ENCODE measurements at regions not wholly inside any gene's neighbourhood (a gene's known extent, or its start where the extent isn't known, plus 50 kb on each side); places are given as distances from the start of the nearest gene placed in this dataset.
"Not testable (repeated sequence)": the region's sequence is repeated elsewhere in the genome, so short reads cannot be mapped to it uniquely, and the experiment has no call there.

DNA sequence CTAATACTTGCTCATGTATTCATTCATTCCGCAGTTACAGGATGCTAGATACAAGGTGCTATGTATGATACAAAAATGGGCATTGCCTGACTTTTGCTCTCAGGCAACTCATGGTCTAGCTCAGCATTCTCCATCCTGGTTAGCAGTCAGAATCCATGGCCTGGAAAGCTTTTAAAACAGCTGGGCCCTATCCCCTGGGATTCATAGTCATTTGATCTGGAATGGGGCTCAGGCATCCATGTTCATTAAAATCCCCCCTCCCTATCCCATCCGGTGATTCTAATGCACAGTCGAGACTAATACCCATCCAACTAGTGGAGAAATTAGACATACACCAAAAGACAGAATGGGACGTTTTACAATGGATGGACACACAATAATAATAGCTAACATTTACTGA lies 104.1 kb upstream of the TMEM132E start:
- DNase-seq (ENCODE audit: low read depth in 4 of 4, low spot score in 3 of 4): no peak

DNA sequence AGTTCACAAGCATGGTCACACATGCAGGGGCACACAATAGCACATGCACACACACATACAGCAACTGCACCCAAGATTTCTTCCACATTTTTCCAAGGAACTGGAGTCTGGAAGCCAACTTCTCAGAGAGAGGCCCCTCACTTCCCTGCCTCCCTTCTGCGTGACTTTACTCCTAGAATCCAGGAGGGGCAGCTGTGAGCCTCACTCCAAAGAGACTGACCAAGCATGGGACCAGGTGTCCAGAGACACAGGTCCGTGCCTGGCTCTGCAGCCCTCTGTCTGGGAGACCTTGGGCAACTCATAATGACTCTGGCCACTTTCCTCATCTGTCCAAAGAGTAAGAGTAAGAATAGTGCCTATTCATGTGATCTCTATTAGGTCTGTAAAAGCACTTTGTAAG lies 104.7 kb upstream of the TMEM132E start:
- DNase-seq (ENCODE audit: low read depth in 4 of 4, low spot score in 3 of 4): no peak

DNA sequence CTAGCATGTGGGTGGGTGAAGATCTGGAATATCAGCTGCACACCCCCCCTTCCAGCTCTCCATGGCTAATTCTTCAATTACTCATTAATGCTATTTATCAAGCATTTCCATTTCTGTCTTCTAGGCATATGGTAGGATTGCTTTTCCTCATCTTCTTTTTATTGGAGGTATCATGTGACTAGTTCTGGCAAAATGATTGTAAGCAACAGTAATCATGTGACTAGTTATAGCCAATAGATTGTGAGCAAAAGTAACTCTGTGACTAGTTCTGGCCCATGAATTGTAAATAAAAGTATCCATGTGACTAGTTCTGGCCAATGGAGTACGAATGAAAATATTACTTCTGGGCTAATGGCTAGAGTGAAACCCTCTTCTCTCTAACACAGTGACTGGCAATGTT lies 107.0 kb upstream of the TMEM132E start:
- no peak for DNase-seq (ENCODE audit: low read depth in 4 of 4, low spot score in 3 of 4)

DNA sequence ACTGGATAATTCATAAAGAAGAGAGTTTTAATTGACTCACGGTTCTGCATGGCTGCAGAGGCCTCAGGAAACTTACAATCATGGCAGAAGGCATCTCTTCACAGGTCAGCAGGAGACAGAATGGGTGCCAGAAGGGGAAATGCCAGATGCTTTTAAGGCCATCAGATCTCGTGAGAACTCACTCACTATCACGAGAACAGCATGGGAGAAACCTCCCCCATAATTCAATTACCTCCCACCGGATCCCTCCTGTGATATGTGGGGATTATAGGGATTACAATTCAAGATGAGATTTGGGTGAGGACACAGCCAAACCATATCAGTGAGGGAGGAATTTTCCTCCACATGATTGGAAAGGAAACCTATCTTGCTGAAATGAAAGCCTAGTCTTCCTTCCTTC lies 108.1 kb upstream of the TMEM132E start:
- not testable (repeated sequence) for DNase-seq (ENCODE audit: low read depth in 4 of 4, low spot score in 3 of 4)

GRCh38 chr17:34465789-34466188 lies 102.8 kb upstream of the CCL1 start:
- DNase-seq (ENCODE audit: low read depth in 4 of 4, low spot score in 3 of 4): no peak

DNA sequence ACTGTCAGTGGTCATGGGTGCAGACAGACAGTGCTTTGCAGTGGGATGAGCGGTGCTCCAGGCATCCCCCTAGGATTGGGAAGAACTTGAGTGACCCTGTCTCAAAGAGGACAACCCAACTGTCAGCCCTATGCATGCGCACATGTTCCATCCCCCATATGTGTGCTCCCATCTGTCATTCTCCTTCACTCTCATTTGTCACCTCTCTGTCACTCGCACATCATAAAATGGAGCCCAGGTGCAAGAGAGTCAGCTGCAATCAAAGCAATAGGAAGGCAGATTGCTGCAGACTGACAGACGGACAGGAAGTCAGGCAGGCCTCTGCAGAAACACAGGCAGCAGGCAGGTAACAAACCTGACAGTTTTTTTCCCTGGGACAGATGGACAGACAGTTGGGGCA lies 101.8 kb upstream of the CCL1 start:
- no peak for DNase-seq (ENCODE audit: low read depth in 4 of 4, low spot score in 3 of 4)

GRCh38 chr17:34458266-34458665 lies 95.2 kb upstream of the CCL1 start:
- DNase-seq (ENCODE audit: low read depth in 4 of 4, low spot score in 3 of 4): no peak

- no peak for DNase-seq (ENCODE audit: low read depth in 4 of 4, low spot score in 3 of 4)
Observed at GRCh38 chr17:34456121-34456520, 93.1 kb upstream of the CCL1 start.

GRCh38 chr17:34452769-34453168 lies 89.7 kb upstream of the CCL1 start:
- no peak for DNase-seq (ENCODE audit: low read depth in 4 of 4, low spot score in 3 of 4)

GRCh38 chr17:34451313-34451712 lies 88.3 kb upstream of the CCL1 start:
- DNase-seq (ENCODE audit: low read depth in 4 of 4, low spot score in 3 of 4): no peak

DNA sequence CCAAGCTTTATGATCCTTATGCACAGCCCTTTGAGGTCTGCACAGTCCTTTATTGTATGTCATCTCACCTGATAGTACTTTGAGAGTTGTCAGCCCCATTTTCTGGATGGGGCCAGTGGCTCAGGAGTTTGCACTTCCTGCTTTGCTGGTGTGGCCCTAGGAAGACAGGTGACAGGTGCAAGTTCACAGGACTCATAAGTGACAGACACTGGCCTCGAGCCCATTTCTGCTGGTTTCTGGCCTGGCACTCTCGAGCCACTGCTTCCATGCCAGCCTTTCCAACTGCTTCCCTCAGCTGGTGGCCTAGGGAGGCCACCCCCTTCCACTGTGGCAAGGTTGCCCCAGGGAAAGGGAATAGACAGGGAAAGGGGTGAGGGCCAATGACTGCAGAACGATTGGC lies 84.4 kb upstream of the CCL1 start:
- DNase-seq (ENCODE audit: low read depth in 4 of 4, low spot score in 3 of 4): no peak

DNA sequence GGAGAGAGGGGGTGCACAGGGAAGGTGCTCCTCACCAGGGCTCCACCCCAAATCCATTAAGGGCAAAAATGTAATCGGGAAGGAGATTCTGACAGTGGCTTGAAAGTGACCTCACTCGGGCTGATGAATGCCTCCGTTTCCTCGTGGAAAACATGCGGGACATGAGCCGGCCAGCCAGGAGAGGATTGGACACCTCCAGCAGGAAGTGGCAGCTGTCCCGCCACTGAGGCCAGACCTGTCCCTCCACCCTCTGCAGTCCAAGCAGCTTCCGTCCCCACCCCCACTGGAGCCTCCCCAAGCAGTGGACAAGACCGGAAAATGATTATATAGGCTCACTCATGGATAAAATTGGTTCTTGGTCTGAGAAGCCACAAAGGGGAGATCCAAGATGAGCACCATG lies 82.1 kb upstream of the CCL1 start:
- no peak for DNase-seq (ENCODE audit: low read depth in 4 of 4, low spot score in 3 of 4)

DNA sequence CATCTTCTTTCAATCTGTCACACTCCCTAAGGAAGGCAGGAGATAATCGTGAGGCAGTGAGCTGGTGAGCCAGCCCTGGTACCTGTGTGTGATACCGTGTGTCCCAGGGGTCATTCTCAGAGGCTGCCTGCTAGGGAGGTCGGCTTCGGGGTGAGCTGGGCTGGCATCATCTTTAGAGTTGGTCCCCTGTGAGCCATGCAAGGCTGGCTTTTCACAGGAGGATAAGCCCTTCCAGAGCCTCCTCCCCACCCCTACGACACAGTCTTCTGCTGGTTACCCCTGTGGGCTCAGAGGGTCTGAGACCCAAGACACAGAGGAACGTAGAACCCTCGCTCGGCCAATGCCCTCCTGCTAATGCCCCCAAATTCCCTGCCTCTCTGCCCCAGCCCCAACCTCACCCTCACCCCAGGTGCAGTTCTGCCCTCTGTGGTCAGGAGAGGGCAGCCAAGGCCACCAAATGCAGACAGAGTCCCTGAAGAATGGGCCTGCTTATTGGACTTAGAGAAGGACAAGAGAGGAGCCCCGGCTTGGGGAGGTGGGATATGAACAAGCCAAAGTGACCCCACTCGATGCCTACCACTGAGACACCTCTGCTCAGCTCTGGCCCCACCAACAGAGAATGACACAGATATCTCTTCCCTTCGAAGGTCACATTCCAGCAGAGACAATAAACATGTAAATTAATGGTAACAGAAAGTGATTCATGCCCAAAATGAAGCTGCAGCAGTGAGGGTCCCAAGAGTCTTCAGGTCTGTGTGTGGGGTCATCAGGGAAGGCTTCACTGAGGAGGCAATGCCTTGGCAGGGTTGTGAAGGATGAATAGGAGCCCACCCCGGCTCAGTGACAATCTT lies 80.8 kb upstream of the CCL1 start:
- no peak for DNase-seq (ENCODE audit: low read depth in 4 of 4, low spot score in 3 of 4)

GRCh38 chr17:34442387-34443111 lies 79.5 kb upstream of the CCL1 start:
- no peak for DNase-seq (ENCODE audit: low read depth in 4 of 4, low spot score in 3 of 4)

GRCh38 chr17:34437188-34437587 lies 74.2 kb upstream of the CCL1 start:
- DNase-seq (ENCODE audit: low read depth in 4 of 4, low spot score in 3 of 4): no peak

GRCh38 chr17:34436607-34437006 lies 73.6 kb upstream of the CCL1 start:
- no peak for DNase-seq (ENCODE audit: low read depth in 4 of 4, low spot score in 3 of 4)

DNA sequence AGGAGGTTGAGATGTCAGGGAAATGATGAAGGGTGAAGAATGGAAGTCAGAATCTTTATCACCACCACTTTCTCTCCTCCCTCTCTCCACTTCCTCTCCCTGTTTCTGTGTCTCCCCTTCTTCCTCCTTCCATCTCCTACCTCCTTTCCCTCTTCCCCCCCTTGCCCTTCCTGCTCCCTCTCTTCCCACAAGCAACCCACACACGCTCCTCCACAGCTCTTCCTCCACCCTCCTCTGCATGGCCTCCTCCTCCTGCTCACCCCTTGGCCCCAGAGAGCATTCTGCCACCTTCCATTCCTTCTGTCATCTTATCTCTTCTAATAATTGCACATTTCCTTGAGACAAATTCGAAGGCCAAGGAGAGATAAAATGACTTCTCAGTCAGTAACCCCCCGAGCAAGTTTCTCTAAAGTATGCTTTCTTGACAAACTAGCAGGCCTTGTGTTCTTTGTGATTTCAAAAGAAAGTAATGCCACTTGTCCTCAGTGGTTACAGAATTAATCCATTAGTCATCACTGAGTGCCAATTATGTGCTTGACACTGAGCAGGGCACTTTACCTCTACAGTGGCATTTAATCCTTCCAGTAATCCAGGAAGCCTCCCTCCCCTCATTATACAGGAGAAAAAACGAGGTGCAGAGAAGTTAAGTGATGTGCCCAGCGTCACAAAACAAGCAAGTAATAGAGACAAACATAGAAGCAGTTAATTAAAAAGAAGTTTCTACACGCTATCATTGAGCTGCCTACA lies 72.3 kb upstream of the CCL1 start:
- no peak for DNase-seq (ENCODE audit: low read depth in 4 of 4, low spot score in 3 of 4)

GRCh38 chr17:34434052-34434451 lies 71.0 kb upstream of the CCL1 start:
- no peak for DNase-seq (ENCODE audit: low read depth in 4 of 4, low spot score in 3 of 4)

DNA sequence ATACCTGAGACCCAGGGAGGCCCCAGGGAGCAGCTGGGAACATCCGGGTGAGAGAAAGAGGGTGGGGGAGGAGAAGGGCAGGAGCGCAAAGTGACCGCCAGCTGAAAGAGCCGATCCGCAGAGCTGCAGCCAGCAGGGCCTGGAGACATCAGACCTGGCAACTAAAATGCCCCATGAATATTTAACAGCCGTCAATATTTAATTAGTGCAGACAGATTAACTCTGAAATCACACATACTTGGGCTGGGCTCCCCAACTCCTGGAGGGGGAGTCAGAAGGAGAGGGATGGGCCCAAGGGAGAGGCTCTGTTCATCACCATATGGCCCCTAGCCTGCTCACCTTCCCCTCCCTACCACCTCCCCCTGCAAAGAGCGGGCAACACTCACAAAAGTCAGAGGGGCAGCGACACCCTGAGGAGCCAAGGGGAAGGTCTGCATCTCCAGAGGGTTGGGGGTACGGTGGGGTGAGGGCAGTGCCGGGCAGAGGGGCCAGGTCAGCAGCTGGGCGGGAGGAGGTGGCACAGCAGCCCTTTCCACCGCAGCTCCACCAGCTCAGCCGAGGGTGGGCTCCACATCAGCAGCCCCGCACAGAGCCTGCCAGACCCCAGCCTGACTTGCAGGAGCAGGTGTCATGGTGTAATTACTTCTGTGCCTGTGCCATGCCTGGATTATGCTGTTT lies 61.9 kb upstream of the CCL1 start:
- DNase-seq (ENCODE audit: low read depth in 4 of 4, low spot score in 3 of 4): no peak

- DNase-seq (ENCODE audit: low read depth in 4 of 4, low spot score in 3 of 4): no peak
Observed at GRCh38 chr17:34423978-34424813, 61.2 kb upstream of the CCL1 start.

All from left renal pelvis (tissue), 4 donors.